Activated T-helper 1 cell treated with anti-CD3 and anti-CD28 coated beads, Interleukin-12 subunit alpha, Interleukin-12 subunit beta, Interleukin-2, Interleukin-4 antibody, amounts not matched to agents 30 ng/mL and 10 ng/mL and 1 ng/mL, durations not matched to agents 14 hours and 24 hours and 36 hours (primary cell): ENCODE measurements at regions not wholly inside any gene's neighbourhood (a gene's known extent, or its start where the extent isn't known, plus 50 kb on each side); places are given as distances from the start of the nearest gene placed in this dataset.
"Not testable (repeated sequence)": the region's sequence is repeated elsewhere in the genome, so short reads cannot be mapped to it uniquely, and the experiment has no call there.

ENCODE experiments used
- DNase-seq: peaks from one replicate; pipeline ENCODE4 v3.0.0; 2021; ENCODE audit warnings: low spot score
- H3K27ac Mint-ChIP-seq: one replicate; pipeline ENCODE4 v1.8.0; 2021; ENCODE audit warnings: mild to moderate bottlenecking, mixed read lengths
- H3K27me3 Mint-ChIP-seq: one replicate; pipeline ENCODE4 v1.8.0; 2022; ENCODE audit warnings: mild to moderate bottlenecking, moderate library complexity, mixed read lengths; ENCODE audit not compliant: insufficient read depth
- H3K36me3 Mint-ChIP-seq: one replicate; pipeline ENCODE4 v1.8.0; 2021; ENCODE audit warnings: low read depth, mixed read lengths
- H3K4me1 Mint-ChIP-seq: one replicate; pipeline ENCODE4 v1.8.0; 2021; ENCODE audit warnings: low read depth, mixed read lengths
- H3K4me3 Mint-ChIP-seq: one replicate; pipeline ENCODE4 v1.8.0; 2021; ENCODE audit warnings: mild to moderate bottlenecking, moderate library complexity, mixed read lengths
- H3K9me3 Mint-ChIP-seq: one replicate; pipeline ENCODE4 v1.8.0; 2021; ENCODE audit warnings: mixed read lengths
- intact Hi-C: fragments of 100-400 bp; cut with micrococcal nuclease; formaldehyde crosslinking; loops from one replicate; pipeline ENCODE4 v1.15.1; 2024

- Mint-ChIP-seq H3K27me3 (no peaks in the 10 kb centered on the region), H3K4me1 (no peaks in the 10 kb centered on the region), H3K4me3 (no peak overlapping the region), H3K9me3 (peaks cover 3% of the 10 kb centered on the region), H3K36me3 (no peaks in the 10 kb centered on the region), H3K27ac (no peak overlapping the region)
- DNase-seq, result no peak
- intact Hi-C loops, result no loop called here
Observed at GRCh38 chr3:163518065-163518464, 1560.2 kb downstream of the SI start.

- DNase-seq, result no peak
- Mint-ChIP-seq H3K4me3 (no peak overlapping the region), H3K27ac (no peak overlapping the region), H3K9me3 (no peaks in the 10 kb centered on the region), H3K36me3 (no peaks in the 10 kb centered on the region), H3K27me3 (no peaks in the 10 kb centered on the region), H3K4me1 (no peaks in the 10 kb centered on the region)
- intact Hi-C loops, result no loop called here
Observed at GRCh38 chr3:163513149-163513657, 1565.1 kb downstream of the SI start.

- Mint-ChIP-seq H3K4me1 (no peaks in the 10 kb centered on the region), H3K27ac (no peak overlapping the region), H3K4me3 (no peak overlapping the region), H3K27me3 (no peaks in the 10 kb centered on the region), H3K9me3 (no peaks in the 10 kb centered on the region), H3K36me3 (no peaks in the 10 kb centered on the region)
- intact Hi-C loops, result no loop called here
- no peak for DNase-seq
Observed at GRCh38 chr3:163508206-163508605, 1570.1 kb downstream of the SI start.

GRCh38 chr3:163504974-163505373 lies 1573.3 kb downstream of the SI start:
- Mint-ChIP-seq H3K27me3 (no peaks in the 10 kb centered on the region), H3K4me3 (no peak overlapping the region), H3K27ac (no peak overlapping the region), H3K9me3 (peaks cover 1% of the 10 kb centered on the region), H3K36me3 (no peaks in the 10 kb centered on the region), H3K4me1 (no peaks in the 10 kb centered on the region)
- no peak for DNase-seq
- intact Hi-C loops, result no loop called here

- H3K36me3 Mint-ChIP-seq, intact Hi-C loops, H3K4me1 Mint-ChIP-seq, H3K9me3 Mint-ChIP-seq, DNase-seq, H3K27ac Mint-ChIP-seq, H3K4me3 Mint-ChIP-seq, H3K27me3 Mint-ChIP-seq: not testable (repeated sequence)
Observed at GRCh38 chr3:163499736-163500219, 1578.5 kb downstream of the SI start.

- DNase-seq, H3K27ac Mint-ChIP-seq, H3K36me3 Mint-ChIP-seq, H3K9me3 Mint-ChIP-seq, H3K27me3 Mint-ChIP-seq, intact Hi-C loops, H3K4me3 Mint-ChIP-seq, H3K4me1 Mint-ChIP-seq: not testable (repeated sequence)
Observed at GRCh38 chr3:163498842-163499735, 1579.2 kb downstream of the SI start.

GRCh38 chr3:163491714-163492113 lies 1586.6 kb downstream of the SI start:
- Mint-ChIP-seq H3K9me3 (no peaks in the 10 kb centered on the region), H3K27ac (no peak overlapping the region), H3K36me3 (no peaks in the 10 kb centered on the region), H3K4me3 (no peak overlapping the region), H3K27me3 (no peaks in the 10 kb centered on the region), H3K4me1 (no peaks in the 10 kb centered on the region)
- DNase-seq, result no peak
- intact Hi-C loops, result loop anchor here (5.0 kb wide), 1 partner anchor 434 kb away; no protein-coding TSS in a partner anchor

- Mint-ChIP-seq H3K36me3 (no peaks in the 10 kb centered on the region), H3K27ac (no peak overlapping the region), H3K27me3 (no peaks in the 10 kb centered on the region), H3K4me3 (no peak overlapping the region), H3K4me1 (no peaks in the 10 kb centered on the region), H3K9me3 (no peaks in the 10 kb centered on the region)
- intact Hi-C loops, result loop anchor here (5.0 kb wide), 1 partner anchor 433 kb away; no protein-coding TSS in a partner anchor
- DNase-seq, result no peak
Observed at GRCh38 chr3:163490119-163490518, 1588.2 kb downstream of the SI start.

- no peaks in the 10 kb centered on the region for H3K27me3 Mint-ChIP-seq
- DNase-seq, result no peak
- H3K36me3 Mint-ChIP-seq, result no peaks in the 10 kb centered on the region
- intact Hi-C loops, result no loop called here
- no peaks in the 10 kb centered on the region for H3K9me3 Mint-ChIP-seq
- no peaks in the 10 kb centered on the region for H3K4me1 Mint-ChIP-seq
- H3K27ac Mint-ChIP-seq, result no peak overlapping the region
- H3K4me3 Mint-ChIP-seq, result no peak overlapping the region
Observed at GRCh38 chr3:163482695-163483094, 1595.6 kb downstream of the SI start.

- H3K27me3 Mint-ChIP-seq, result no peaks in the 10 kb centered on the region
- H3K4me3 Mint-ChIP-seq, result no peak overlapping the region
- no peaks in the 10 kb centered on the region for H3K9me3 Mint-ChIP-seq
- H3K36me3 Mint-ChIP-seq, result no peaks in the 10 kb centered on the region
- intact Hi-C loops, result no loop called here
- no peak overlapping the region for H3K27ac Mint-ChIP-seq
- no peak for DNase-seq
- H3K4me1 Mint-ChIP-seq, result no peaks in the 10 kb centered on the region
Observed at GRCh38 chr3:163481738-163482137, 1596.6 kb downstream of the SI start.

- no peaks in the 10 kb centered on the region for H3K27me3 Mint-ChIP-seq
- H3K9me3 Mint-ChIP-seq, result peaks cover 4% of the 10 kb centered on the region
- intact Hi-C loops, result no loop called here
- H3K4me3 Mint-ChIP-seq, result no peak overlapping the region
- no peak for DNase-seq
- no peak overlapping the region for H3K27ac Mint-ChIP-seq
- no peaks in the 10 kb centered on the region for H3K36me3 Mint-ChIP-seq
- H3K4me1 Mint-ChIP-seq, result no peaks in the 10 kb centered on the region
Observed at GRCh38 chr3:163476179-163476578, 1602.1 kb downstream of the SI start.

GRCh38 chr3:163474766-163475165 lies 1603.5 kb downstream of the SI start:
- no peak overlapping the region for H3K4me3 Mint-ChIP-seq
- H3K9me3 Mint-ChIP-seq, result peaks cover 4% of the 10 kb centered on the region
- no peak overlapping the region for H3K27ac Mint-ChIP-seq
- no peaks in the 10 kb centered on the region for H3K27me3 Mint-ChIP-seq
- DNase-seq, result no peak
- intact Hi-C loops, result no loop called here
- no peaks in the 10 kb centered on the region for H3K36me3 Mint-ChIP-seq
- no peaks in the 10 kb centered on the region for H3K4me1 Mint-ChIP-seq

- Mint-ChIP-seq H3K4me1 (no peaks in the 10 kb centered on the region), H3K9me3 (peaks cover 13% of the 10 kb centered on the region), H3K4me3 (no peak overlapping the region), H3K27ac (no peak overlapping the region), H3K36me3 (no peaks in the 10 kb centered on the region), H3K27me3 (no peaks in the 10 kb centered on the region)
- DNase-seq, result no peak
- intact Hi-C loops, result no loop called here
Observed at GRCh38 chr3:163468531-163469335, 1609.6 kb downstream of the SI start.
